HG02981 (cell line): ENCODE measurements at regions not wholly inside any gene's neighbourhood (a gene's known extent, or its start where the extent isn't known, plus 50 kb on each side); places are given as distances from the start of the nearest gene placed in this dataset.

Experiments
- ATAC-seq: cut with Tn5 transposase; IDR thresholded peaks from one replicate; pipeline ENCODE4 v1.9.1; 2021; ENCODE audit warnings: mild to moderate bottlenecking, moderate library complexity; ENCODE audit not compliant: unreplicated experiment

- no peak for ATAC-seq
Observed at GRCh38 chr4:157887316-157887715, 285.5 kb downstream of the GASK1B start.

- ATAC-seq: no peak
Observed at GRCh38 chr4:157886645-157887044, 286.2 kb downstream of the GASK1B start.

DNA sequence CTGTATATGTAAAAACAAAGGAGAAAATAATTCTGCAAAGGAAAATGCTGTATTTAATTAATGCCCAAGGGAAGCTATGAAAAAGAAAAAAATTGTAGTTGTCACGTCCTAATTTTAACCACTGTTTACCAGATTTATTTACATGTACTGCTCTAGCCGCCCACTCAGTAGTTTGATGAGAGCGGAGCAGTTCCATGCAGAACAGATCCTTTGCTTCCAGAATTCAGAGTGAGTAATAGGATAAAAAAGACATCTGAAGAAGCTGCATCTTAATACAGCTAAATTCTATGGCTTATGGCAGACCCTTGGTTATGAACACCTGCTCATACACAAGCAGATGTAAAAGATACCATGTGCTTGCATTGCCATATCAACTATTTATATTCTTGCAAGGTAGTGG is 287.0 kb downstream of the GASK1B start:
- no peak for ATAC-seq

DNA sequence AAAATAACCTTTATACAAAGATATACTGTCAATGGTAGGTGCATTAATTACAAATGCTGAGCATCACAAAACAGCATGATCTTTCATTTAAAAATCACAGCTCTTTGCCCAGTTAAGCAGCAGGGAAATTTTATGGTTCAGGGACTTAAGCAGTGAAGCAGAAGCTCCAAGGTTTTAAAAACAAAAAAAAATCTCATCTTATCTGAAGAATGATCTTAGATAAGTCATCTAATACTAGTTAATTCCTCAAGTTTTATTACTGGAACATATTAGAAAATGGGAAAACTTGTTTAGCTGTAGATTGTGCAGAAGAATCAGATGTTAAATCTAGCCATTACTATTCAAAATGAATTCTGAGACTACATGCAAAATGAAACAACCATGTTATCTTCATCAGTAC is 289.9 kb downstream of the GASK1B start:
- ATAC-seq: no peak

DNA sequence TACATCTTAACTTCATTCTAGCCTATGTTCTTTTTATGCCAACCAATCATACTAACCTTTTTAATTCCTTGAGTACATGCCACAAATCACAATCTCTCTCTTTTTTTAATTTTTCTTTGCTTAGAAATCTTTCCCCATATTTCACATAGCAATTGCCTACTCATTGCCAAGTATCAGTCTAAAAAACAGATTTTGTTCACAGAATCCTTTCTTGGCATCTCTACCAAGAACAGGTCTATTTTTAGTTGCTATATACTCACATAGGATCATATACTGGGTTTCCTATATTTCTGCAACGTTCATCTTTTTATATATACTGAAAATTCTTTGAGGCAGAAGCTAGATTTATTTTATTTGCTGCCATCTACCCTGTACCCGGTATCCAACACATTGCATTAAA is 292.1 kb downstream of the GASK1B start:
- no peak for ATAC-seq

GRCh38 chr4:157854819-157855218 is 318.0 kb downstream of the GASK1B start:
- no peak for ATAC-seq

- ATAC-seq: no peak
Observed at GRCh38 chr4:157840648-157841047, 332.2 kb downstream of the GASK1B start.

GRCh38 chr4:157840034-157840433 is 332.8 kb downstream of the GASK1B start:
- ATAC-seq: no peak

DNA sequence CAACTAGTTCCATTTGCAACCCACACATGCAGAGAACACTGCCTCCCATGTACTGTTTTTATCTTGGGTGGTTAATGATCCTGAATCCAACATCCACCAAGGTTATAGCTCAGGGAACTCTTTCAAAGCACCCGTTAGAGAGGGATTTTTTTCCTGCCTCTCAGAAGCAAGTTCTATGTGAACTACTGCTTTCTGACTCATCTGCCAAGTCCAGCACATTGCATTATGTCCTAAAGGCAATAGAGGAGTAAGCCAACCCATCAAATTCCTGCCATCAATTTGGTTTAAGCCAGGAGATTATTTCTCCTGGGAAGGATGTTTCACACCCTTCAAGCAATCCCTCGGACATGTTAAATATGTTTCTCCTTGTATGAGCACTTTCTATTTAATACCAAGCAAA is 334.5 kb downstream of the GASK1B start:
- no peak for ATAC-seq

DNA sequence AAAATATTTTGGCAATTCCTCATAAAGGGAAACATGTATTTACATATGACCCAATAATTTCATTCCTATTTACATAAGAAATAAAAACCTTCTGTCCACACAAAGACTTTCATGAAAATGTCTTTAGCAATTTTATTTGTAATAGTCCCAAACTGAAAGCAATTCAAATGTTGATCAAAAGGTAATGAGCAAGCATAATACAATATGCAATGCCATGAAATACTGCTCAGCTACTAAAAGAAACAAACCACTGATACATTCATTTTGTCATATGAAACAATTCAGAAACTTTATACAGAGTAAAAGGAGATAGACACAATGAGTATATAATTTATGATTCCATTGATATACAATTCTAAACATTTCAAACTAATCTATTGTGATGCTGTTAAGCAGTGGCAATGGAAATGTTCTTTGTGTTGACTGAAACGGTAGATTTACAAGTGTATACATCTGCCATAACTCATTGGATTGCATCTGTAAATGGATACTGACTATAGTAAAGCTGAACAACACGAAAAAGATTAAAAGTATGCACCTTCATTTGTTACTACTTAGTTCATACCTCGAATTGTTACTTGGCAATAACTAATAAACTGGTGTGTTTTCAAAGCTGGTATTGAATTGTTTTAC is 335.6 kb downstream of the GASK1B start:
- no peak for ATAC-seq

GRCh38 chr4:157832596-157832995 is 340.2 kb downstream of the GASK1B start:
- ATAC-seq: no peak

- no peak for ATAC-seq
Observed at GRCh38 chr4:157824021-157824420, 348.8 kb downstream of the GASK1B start.

DNA sequence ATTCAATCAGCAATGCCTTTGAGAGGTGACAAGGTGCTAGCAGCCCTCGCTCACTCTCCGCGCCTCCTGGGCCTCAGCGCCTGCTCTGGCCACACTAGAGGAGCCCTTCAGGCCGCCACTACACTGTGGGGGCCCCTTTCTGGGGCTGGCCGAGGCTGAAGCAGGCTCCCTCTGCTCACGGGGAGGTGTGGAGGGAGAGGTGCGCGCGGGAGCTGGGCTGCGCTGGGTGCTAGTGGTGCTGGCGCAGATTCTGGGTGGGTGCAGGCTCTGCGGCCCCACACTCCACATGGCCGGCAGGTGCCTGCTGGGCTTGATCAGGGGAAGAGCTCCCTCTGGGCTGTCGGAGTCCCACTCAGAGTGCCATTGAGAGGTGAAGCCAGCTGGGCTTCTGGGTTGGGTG is 351.0 kb downstream of the GASK1B start:
- ATAC-seq: no peak

- ATAC-seq: no peak
Observed at GRCh38 chr4:157819693-157820464, 352.9 kb downstream of the GASK1B start.

DNA sequence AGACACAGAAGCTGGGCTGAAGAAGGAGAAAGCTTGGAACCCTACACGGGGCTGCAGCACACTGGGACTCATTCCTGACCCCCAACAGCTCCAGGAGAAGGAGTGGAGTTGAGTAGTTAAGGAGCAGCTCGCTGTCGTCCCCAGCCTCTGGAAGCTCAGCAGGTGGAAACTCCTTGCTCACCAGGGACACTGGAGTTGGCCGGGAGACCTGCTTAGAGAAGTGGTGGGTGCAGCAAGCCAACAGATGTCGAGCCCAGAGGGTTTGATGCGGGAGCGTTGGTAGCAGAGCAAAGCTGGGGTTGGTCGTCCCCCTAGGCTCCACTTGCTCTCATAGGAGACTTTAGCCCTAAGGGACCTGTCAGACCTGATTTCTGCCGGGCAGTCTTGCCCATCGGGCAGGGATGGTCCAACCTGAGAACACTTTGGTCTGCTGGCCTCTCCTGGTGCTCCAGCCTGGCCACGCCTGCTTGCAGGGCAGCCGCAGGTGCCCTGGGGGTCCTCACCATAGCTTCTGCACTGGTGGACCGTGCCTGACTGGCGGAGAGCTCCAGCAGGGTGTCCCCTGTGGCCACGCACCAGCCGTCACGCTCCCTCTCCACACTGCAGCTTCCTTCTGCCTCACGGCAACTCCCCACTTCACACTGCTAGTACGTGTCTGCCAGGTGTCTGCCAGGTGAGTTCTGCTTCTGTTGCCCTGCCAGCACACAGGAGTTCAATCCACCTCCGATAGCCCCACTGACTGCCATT is 353.7 kb downstream of the GASK1B start:
- ATAC-seq: no peak

DNA sequence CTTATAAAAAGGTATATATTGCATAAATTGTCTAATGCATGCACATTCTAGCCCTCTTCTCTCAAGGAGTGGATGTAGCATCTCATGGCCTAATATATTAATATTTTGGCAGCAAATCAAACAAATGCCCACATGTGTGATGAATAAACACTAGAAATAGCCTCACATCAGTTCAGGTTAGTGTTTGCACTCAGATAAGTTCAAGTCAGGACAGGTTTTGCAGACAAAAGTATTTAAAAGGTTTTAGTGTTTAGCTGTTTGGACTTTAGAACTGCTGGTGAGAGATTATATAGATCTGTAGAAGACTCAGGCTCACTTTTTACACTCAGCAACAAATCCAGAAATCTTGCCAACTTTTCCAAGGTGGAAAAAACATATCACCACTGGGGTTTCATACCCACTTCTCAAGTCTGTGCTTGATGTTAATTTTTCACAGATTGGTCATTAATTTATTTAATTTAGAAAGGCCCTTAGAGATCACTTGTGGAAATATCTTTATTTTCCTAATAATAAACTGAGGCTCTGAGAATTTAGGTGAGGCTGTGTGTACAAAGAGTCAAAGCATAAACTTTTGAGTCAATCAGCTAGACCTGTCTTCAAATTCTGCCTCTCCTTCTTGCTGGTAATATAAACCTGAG is 362.6 kb downstream of the GASK1B start:
- ATAC-seq: no peak

DNA sequence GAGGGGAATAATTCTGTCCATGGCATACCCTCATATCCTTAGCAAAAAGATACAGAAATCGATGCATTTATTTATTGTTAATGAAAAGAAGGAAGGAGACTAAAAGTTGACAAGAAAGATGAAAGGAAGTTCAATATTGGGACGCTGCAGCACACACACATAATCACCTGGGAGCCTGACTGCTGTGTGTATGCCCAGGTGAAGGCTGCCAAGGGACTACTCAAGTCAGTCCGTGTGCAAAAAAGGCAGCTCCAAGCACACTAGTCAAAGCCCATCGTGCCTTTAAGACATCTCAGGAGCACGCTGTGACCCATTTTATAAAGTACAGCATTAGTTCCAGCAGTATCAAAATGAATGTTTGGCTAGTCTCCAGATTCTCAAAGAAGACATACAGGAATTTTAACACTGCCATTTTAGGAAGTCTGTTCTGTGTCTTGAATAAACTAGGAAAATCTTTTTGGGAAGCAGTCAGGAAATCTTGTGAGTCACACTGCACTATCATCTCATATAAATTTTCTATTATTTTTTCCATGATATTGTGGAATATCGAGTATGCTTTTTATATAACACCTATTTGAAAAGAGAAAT is 363.9 kb downstream of the GASK1B start:
- no peak for ATAC-seq

DNA sequence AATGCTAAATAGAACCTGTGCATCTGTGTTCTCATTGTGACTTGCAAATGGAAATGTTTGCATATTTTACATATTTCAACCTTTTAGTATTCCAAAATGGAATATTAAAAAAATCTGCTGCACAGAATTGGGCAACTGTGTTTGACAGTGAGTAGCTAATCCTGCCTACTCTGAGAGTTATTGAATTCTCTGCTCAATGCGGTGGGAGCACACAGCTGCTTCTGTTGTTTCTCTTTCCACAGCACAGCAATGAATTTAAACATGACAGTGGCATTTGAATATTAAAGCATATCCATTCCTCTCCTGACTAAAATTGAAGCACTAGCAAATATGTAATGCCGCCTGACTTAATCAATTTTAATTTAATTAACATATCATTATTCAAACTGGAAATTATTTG is 366.6 kb downstream of the GASK1B start:
- no peak for ATAC-seq

DNA sequence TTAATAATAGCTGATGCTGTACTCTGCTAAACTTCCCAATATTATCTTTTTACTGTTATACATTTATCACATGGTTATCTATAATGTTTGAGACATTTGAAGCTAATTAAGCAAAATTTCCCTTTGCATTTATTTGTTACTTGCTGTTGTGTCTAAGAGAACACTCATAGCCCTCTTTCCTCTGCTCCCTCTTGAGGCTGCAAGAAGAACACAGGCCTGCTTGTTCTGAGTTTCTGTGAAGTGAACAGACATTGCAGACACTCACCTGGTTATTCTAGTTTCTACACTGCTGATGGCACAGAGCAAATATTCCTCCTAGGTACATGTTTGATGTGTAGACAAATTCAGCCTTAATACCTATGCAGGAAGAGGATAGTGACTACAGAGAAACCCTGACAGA is 367.8 kb downstream of the GASK1B start:
- no peak for ATAC-seq

- no peak for ATAC-seq
Observed at GRCh38 chr4:157803845-157804521, 368.8 kb downstream of the GASK1B start.

GRCh38 chr4:157803421-157803820 is 369.4 kb downstream of the GASK1B start:
- ATAC-seq: no peak
